GM23338 (cell line): ENCODE measurements at regions not wholly inside any gene's neighbourhood (a gene's known extent, or its start where the extent isn't known, plus 50 kb on each side); places are given as distances from the start of the nearest gene placed in this dataset.
"Not testable (repeated sequence)": the region's sequence is repeated elsewhere in the genome, so short reads cannot be mapped to it uniquely, and the experiment has no call there.

Source experiments
- ATAC-seq: fragments of 200-7000 bp; cut with Tn5 transposase; 3 replicates; pipeline ENCODE4 v1.9.1; 2020
- DNase-seq: peaks from one replicate; pipeline ENCODE4 v3.0.0-alpha.2; 2015; ENCODE audit warnings: low spot score
- H2AFZ ChIP-seq: fragments of 200-600 bp; sonication (generic); 2 replicates; pipeline ENCODE4 v1.8.0; 2016; ENCODE audit warnings: antibody characterized with exemption, mild to moderate bottlenecking, moderate library complexity
- H3F3A ChIP-seq: fragments of 200-600 bp; sonication (generic); replicated peaks from 2 replicates; pipeline ENCODE4 v1.8.0; 2017; ENCODE audit warnings: antibody characterized with exemption, mixed run types, low read depth
- H3K27ac ChIP-seq: fragments of 200-600 bp; sonication (generic); 2 replicates; pipeline ENCODE4 v1.6.1; 2016; ENCODE audit warnings: low read depth
- H3K27me3 ChIP-seq: fragments of 200-600 bp; sonication (generic); 2 replicates; pipeline ENCODE4 v1.8.0; 2016; ENCODE audit warnings: mild to moderate bottlenecking, mixed run types, moderate library complexity; ENCODE audit not compliant: insufficient read depth
- H3K36me3 ChIP-seq: fragments of 200-600 bp; sonication (generic); 2 replicates; pipeline ENCODE4 v1.8.0; 2016; ENCODE audit warnings: mild to moderate bottlenecking; ENCODE audit not compliant: insufficient read depth
- H3K4me1 ChIP-seq: fragments of 200-600 bp; sonication (generic); 2 replicates; pipeline ENCODE4 v1.8.0; 2016; ENCODE audit warnings: mild to moderate bottlenecking, moderate library complexity; ENCODE audit not compliant: insufficient read depth
- H3K4me2 ChIP-seq: fragments of 200-600 bp; sonication (generic); 2 replicates; pipeline ENCODE4 v1.7.1; 2017; ENCODE audit warnings: mixed run types
- H3K4me3 ChIP-seq: fragments of 200-600 bp; sonication (generic); 2 replicates; pipeline ENCODE4 v1.6.1; 2016; ENCODE audit warnings: mixed run types
- H3K79me2 ChIP-seq: fragments of 200-600 bp; sonication (generic); replicated peaks from 2 replicates; pipeline ENCODE4 v1.8.0; 2017; ENCODE audit warnings: mild to moderate bottlenecking; ENCODE audit not compliant: insufficient read depth
- H3K9me2 ChIP-seq: fragments of 200-600 bp; sonication (generic); 2 replicates; pipeline ENCODE4 v1.8.0; 2017; ENCODE audit not compliant: insufficient read depth
- H4K20me1 ChIP-seq: fragments of 200-600 bp; sonication (generic); replicated peaks from 2 replicates; pipeline ENCODE4 v1.8.0; 2017; ENCODE audit warnings: mild to moderate bottlenecking; ENCODE audit not compliant: insufficient read depth
- H3K27ac Mint-ChIP-seq: 2 replicates; pipeline ENCODE4 v1.8.0; 2020; ENCODE audit warnings: inconsistent platforms, mild to moderate bottlenecking, moderate library complexity, mixed read lengths
- H3K27me3 Mint-ChIP-seq: 3 replicates; pipeline ENCODE4 v1.8.0; 2022; ENCODE audit warnings: low read depth, mild to moderate bottlenecking, moderate library complexity, mixed read lengths, inconsistent platforms; ENCODE audit not compliant: insufficient read depth, poor library complexity
- H3K36me3 Mint-ChIP-seq: 3 replicates; pipeline ENCODE4 v1.8.0; 2021; ENCODE audit warnings: low read depth, mild to moderate bottlenecking, inconsistent platforms, moderate library complexity, mixed read lengths
- H3K4me1 Mint-ChIP-seq: 3 replicates; pipeline ENCODE4 v1.8.0; 2020; ENCODE audit warnings: mild to moderate bottlenecking, inconsistent platforms, mixed read lengths
- H3K4me3 Mint-ChIP-seq: 3 replicates; pipeline ENCODE4 v1.8.0; 2021; ENCODE audit warnings: moderate library complexity, mild to moderate bottlenecking, inconsistent platforms, mixed read lengths
- H3K9me3 Mint-ChIP-seq: 3 replicates; pipeline ENCODE4 v1.8.0; 2020; ENCODE audit warnings: moderate library complexity, mild to moderate bottlenecking, inconsistent platforms, mixed read lengths
- CTCF ChIP-seq, 2 experiments: fragments of 200-600 bp in 1 of 2; sonication (generic) in 1 of 2; conservative IDR thresholded peaks; 2 replicates each; pipeline versions ENCODE4 v1.5.1 to v1.6.1; 2016 to 2017; ENCODE audit warnings: antibody characterized with exemption in 2 of 2, low read depth in 2 of 2, mild to moderate bottlenecking in 2 of 2, moderate library complexity in 1 of 2
- ETS1 ChIP-seq: IDR thresholded peaks from 2 replicates; pipeline ENCODE4 v1.6.1; 2016; ENCODE audit warnings: antibody characterized with exemption
- EZH2 ChIP-seq: fragments of 200-600 bp; sonication (generic); IDR thresholded peaks from one replicate; pipeline ENCODE4 v1.8.0; 2017; ENCODE audit warnings: antibody characterized with exemption, mild to moderate bottlenecking, low read depth; ENCODE audit not compliant: unreplicated experiment
- STAT1 ChIP-seq: IDR thresholded peaks from one replicate; pipeline ENCODE4 v1.6.1; 2016; ENCODE audit warnings: antibody characterized with exemption; ENCODE audit not compliant: unreplicated experiment
- ZNF331 ChIP-seq: fragments of 250-450 bp; sonication (Bioruptor Pico); IDR thresholded peaks from 2 replicates; pipeline ENCODE4 v1.5.0; 2020; ENCODE audit warnings: low read depth, mild to moderate bottlenecking, moderate library complexity
- TF ChIP-seq, protein P1 (sequence below): IDR thresholded peaks from one replicate; pipeline ENCODE4 v1.6.1; 2018; ENCODE audit warnings: antibody characterized with exemption; ENCODE audit not compliant: unreplicated experiment

DNA sequence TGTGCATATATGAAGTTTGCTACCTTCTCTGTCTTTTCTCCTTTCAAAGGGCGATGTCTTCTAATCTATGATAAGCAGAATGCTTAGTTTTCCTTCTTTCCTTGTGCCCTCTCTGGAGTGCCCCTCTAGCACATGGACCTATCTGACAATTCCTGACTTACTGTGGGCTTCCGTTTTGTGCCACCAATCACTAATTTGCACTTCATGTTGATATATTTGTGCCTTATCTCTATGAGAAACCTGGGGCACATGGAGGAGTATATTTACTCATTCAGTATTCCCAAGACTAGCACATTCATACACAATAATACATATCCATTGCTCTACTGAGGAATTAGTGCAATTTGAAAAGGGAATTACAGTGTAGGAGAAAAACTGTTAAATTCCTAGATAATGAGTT lies 197.7 kb downstream of the CTH start (continued):
- TF ChIP-seq, protein P1, sequence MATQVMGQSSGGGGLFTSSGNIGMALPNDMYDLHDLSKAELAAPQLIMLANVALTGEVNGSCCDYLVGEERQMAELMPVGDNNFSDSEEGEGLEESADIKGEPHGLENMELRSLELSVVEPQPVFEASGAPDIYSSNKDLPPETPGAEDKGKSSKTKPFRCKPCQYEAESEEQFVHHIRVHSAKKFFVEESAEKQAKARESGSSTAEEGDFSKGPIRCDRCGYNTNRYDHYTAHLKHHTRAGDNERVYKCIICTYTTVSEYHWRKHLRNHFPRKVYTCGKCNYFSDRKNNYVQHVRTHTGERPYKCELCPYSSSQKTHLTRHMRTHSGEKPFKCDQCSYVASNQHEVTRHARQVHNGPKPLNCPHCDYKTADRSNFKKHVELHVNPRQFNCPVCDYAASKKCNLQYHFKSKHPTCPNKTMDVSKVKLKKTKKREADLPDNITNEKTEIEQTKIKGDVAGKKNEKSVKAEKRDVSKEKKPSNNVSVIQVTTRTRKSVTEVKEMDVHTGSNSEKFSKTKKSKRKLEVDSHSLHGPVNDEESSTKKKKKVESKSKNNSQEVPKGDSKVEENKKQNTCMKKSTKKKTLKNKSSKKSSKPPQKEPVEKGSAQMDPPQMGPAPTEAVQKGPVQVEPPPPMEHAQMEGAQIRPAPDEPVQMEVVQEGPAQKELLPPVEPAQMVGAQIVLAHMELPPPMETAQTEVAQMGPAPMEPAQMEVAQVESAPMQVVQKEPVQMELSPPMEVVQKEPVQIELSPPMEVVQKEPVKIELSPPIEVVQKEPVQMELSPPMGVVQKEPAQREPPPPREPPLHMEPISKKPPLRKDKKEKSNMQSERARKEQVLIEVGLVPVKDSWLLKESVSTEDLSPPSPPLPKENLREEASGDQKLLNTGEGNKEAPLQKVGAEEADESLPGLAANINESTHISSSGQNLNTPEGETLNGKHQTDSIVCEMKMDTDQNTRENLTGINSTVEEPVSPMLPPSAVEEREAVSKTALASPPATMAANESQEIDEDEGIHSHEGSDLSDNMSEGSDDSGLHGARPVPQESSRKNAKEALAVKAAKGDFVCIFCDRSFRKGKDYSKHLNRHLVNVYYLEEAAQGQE: no peak
- TF ChIP-seq EZH2: no peak
- no peak for TF ChIP-seq ETS1

DNA sequence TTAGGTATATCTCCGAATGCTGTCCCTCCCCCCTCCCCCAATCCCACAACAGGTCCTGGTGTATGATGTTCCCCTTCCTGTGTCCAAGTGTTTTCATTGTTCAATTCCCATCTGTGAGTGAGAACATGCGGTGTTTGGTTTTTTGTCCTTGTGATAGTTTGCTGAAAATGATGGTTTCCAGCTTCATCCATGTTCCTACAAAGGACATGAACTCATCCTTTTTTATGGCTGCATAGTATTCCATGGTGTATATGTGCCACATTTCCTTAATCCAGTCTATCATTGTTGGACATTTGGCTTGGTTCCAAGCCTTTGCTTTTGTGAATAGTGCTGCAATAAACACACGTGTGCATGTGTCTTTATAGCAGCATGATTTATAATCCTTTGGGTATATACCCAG lies 199.1 kb downstream of the CTH start:
- not testable (repeated sequence) for H3K79me2 ChIP-seq, H3K27ac Mint-ChIP-seq, H3K9me2 ChIP-seq, H3K36me3 ChIP-seq, H2AFZ ChIP-seq, H3K27me3 ChIP-seq, H3K4me2 ChIP-seq, DNase-seq, H3K27me3 Mint-ChIP-seq, H4K20me1 ChIP-seq, H3K4me3 ChIP-seq, ATAC-seq, H3K36me3 Mint-ChIP-seq, H3K4me1 ChIP-seq, H3K9me3 Mint-ChIP-seq, H3K27ac ChIP-seq, H3K4me3 Mint-ChIP-seq, H3F3A ChIP-seq, H3K4me1 Mint-ChIP-seq

DNA sequence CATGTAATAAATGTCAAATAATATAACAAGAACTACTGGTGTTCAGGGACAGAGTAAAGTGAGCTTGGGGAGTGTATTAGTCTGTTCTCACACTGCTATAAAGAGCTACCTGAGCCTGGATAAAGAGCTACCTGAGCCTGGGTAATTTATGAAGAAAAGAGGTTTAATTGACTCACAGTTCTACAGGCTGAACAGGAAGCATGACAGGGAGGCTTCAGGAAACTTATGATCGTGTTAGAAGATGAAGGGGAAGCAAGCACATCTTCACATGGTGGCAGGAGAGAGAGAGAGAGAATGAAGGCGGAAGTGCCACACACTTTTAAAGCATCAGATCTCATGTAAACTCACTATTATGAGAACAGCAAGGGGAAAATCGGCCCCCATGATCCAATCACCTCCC lies 205.9 kb downstream of the CTH start:
- no peak overlapping the region for H3K4me2 ChIP-seq
- Mint-ChIP-seq H3K4me3 (no peak overlapping the region), H3K27ac (no peak overlapping the region), H3K9me3 (0 out of 3 replicates have a peak, but pooled peaks cover 2% of the 10 kb centered on the region), H3K27me3 (no peaks in the 10 kb centered on the region), H3K4me1 (no peaks in the 10 kb centered on the region; the same call in 2 of the 3 replicates), H3K36me3 (no peaks in the 10 kb centered on the region)
- ATAC-seq (no peak), DNase-seq (no peak)
- no peaks in the 10 kb centered on the region for H3F3A ChIP-seq
- H3K79me2 ChIP-seq: no peaks in the 10 kb centered on the region
- H3K27ac ChIP-seq: no peak overlapping the region
- no peak for TF ChIP-seq ETS1
- TF ChIP-seq ZNF331 (CRISPR knock-in tag): no peak
- TF ChIP-seq CTCF (conservative IDR thresholded peaks at IDR 0.05; ENCODE audit: low read depth in 2 of 2): no peak
- TF ChIP-seq STAT1: no peak
- TF ChIP-seq, protein P1: no peak
- H4K20me1 ChIP-seq: no peaks in the 10 kb centered on the region
- H3K4me3 ChIP-seq: no peak overlapping the region
- no peaks in the 10 kb centered on the region for H3K36me3 ChIP-seq
- H3K4me1 ChIP-seq: no peaks in the 10 kb centered on the region
- H3K27me3 ChIP-seq: no peaks in the 10 kb centered on the region
- H3K9me2 ChIP-seq: no peaks in the 10 kb centered on the region
- H2AFZ ChIP-seq: peak overlapping the region; percentile 38; the same call in 1 of the 2 replicates
